Fibroblast of skin of right quadriceps (primary cell): ENCODE measurements at regions not wholly inside any gene's neighbourhood (a gene's known extent, or its start where the extent isn't known, plus 50 kb on each side); places are given as distances from the start of the nearest gene placed in this dataset.
"Not testable (repeated sequence)": the region's sequence is repeated elsewhere in the genome, so short reads cannot be mapped to it uniquely, and the experiment has no call there.

ENCODE experiments used
- DNase-seq: peaks from one replicate; pipeline ENCODE4 v3.0.0-alpha.2; 2013

DNA sequence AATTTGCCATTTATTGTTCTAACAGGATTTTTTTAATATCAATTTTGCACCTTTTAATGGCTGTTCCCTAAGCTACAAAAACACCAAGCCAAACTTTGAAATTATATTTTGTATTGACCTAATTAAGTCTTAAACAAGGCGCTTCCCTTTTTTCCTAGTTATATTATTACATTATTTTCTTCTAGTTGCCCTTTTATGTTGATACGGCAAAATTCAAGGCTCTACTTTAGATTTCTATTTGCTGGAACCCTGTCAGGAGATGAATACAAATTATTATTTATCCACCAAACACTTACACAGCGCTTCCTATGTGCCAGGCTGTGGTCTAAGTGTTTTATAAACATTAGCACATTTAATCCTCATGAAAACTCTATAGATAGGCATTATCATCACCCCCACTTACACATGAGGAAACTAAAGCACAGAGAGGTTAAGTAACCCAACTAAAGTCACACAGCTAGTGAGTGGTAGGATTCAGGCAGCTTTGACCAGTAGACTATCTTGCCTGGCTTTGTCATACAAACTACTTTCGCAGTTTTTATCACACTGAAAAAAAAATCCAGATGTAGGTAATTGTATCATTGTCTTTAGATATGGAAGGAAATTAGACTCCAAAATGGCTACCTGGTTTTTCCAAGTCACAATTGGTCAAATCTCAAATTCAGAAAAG is 456.5 kb downstream of the STK39 start:
- no peak for DNase-seq

DNA sequence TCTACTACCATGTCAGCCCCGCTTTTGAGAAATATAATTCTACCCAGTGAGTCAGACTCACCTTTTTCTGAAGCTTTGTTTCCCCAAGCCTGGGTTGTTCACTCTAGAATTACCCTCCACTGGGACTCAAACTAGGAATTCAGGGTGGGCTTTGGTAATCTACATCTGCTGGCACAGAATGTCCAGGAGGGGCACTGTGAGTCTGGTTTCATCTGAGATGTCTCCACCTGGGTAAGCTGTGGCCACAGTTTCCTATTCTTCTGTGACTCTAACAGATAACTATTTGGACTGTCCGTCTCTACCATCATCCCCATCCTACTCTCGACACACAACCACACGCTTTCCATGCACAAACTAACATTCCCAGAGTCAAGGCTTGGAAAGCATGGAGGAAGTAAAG is 457.2 kb downstream of the STK39 start:
- no peak for DNase-seq

DNA sequence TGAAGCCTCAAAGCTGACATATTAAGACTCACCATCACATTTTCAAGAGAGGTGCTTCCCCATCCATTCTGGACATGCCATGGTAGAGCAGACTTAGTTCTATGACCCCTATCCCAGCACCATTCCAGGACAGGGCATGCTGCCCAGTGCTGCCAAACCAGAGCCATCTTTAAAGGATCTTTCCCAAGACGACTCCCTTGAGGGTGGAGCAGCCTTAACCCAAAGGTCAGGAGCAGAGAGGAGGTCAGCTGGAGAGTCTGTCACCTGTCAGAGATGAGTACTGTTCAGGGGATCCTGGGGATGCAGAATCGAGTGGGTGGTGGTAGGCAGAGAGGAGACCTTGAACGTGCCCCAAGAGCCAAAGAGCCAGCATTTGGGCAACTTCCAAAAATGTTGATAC is 459.8 kb downstream of the STK39 start:
- DNase-seq, result no peak

DNA sequence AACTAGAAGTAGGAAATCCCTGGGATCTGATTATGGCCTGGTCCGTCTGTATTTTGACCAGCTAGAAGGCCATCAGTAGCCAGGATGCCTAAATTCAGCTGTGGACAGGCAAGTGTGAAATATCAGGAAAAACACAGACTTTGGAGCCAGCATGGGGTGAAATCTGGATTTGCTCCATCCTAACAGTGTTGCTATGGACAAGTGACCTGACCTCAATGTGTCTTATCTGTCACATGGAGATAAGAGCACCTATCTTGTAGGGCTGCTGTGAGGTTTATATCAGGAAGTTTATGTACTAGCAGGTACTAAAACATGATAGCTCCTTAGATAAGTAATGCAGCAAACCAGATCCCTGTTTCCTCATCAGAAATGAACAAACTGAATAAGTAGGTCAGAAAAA is 460.4 kb downstream of the STK39 start:
- no peak for DNase-seq

DNA sequence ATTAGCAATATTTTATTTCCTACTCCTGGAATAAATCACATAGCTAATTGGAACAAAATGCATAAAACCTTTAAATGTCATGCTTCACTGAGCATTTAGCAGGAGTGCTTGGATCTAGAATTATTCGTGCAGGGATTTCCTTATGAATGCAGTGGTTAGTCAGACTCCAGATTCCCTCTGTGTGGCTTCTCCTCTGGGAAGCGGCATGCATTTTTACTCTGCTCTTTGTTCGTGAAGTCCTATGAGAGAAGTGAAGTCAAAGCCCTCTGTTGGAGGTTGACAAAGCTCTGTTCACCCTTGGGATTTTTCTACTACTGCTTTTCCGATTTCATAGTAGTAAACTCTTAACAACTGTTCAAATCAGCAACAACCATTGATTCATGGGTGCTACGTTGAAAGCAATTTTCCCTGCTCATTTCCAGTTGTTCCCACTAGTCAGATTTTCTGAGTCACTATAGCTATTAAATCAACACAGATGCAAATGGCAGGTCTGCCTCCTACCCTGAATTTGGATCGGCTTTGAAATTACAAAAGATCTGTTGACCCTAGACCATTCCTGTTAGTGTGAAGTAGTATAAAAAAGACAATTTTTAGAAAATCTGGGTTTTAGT is 461.7 kb downstream of the STK39 start:
- no peak for DNase-seq

DNA sequence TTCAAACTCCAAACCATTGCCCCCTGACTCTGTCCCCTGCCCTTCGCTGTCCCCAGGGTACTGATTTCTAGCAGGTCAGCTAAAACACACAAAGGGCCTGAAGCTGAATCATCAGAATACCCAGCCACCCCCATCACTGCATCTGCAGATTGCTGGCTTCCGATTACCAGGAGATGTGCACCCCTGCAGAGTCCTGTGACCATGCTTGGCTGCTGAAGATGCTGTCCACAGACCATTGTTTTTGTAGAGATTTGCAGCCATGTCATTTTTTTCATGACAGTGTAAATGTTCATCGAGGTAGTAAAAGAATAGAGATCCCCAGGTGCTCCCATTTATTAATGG is 463.3 kb downstream of the STK39 start:
- no peak for DNase-seq

DNA sequence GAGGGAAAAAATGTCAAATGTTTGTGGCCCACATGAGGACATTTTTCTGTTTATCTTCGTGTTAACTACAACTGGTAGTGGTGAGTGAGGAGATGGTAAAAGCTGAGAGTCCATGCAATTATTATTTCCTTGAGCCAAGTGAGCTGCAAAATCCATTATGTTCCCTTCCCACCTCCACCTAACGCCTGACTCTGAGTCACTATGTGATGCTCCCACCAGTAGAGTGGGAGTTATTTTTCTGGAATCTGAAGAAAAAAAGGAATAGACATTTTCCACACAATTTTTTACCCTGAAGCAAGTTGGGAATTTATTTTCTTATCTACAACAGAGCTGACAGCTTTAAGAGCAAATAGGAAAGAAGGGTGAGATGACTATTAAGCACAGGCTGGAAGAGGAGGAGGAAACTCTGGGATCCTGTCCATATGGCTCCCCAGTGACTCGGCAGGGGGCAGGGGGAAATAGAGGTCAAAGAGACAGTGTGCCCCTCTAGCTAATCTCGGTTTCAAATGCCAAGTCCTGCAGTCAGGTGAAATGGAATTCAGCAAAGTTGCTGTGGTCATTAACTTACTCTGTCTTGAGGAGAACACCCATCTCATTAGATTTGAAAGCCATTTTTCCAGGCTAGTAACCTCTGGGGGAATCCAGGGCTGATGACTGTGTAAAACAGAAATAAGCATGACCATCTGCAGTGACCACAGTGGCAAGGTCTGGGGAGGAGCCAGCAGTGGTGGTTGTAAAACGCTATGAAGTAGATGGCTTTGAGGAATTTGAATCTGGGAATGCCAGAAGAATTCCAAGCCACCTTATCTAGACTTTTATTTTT is 463.9 kb downstream of the STK39 start:
- no peak for DNase-seq

DNA sequence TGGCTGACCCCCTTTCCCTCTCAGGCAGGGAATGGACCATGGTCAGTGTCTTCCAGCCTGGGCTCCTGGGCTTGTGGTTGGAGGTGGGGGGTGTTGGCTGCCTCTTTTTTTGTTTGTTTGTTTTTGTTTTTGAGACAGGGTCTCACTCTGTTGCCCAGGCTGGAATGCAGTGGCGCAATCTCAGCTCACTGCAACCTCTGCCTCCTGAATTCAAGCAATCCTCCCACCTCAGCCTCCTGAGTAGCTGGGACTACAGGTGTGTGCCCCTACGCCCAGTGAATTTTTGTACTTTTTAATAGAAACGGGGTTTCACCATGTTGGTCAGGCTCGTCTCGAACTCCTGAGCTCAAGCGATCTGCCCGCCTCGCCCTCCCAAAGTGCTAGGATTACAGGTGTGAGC is 465.8 kb downstream of the STK39 start:
- DNase-seq, result not testable (repeated sequence)

DNA sequence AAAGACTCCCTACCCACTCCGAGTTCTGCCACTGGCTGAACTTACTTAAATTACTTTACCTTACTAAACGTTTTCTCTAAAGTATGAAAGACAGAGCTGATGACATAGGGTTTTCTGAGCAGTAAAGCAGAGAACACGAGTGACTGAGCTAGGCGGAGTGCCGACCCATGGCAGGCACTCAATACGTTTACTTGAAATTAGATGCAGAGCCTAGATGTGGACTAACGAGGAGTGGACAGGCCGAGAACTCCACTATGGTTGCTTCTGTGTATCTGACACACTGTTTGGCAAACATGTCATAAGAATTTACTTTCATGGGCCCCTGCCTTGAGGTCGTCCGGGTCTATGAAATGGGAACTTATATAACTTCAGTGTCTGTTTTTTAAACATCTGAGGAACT is 471.0 kb downstream of the STK39 start:
- no peak for DNase-seq

DNA sequence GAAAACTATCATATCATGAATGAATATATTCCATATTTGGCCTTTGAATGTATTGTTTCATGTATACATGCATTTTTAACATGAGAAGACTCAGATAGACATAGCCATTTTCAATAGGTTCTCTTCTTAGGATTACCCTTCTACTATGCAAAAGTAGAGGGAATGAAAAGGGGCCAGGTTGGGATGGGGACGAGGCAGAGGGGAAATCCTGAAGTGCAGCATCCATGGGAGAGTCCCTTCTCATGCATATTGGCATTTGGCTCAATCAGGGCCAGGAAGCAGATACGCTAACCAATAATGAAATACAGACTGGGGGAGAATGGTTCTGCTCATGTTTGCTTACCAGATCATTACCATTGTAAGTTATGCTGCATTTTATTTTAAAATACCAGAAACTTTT is 475.8 kb downstream of the STK39 start:
- no peak for DNase-seq

DNA sequence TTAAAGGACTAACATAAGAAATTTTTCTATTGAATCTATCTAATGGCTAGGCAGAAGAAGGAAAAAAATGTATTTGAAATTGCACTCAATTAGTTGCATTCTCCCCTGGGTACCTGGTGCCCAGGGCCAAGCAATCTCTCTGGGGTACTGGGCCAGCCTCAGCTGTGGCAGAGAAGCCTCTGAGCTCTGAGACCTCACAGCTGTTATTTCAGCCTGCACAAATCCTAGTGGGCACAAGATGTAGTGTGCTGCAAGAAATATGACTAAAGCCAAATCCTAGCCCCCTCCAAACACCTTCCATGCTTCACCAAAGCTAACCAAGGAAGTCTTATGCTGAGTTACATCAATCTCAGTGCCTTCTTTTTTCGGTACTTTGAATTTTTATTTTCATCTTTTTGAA is 478.4 kb downstream of the STK39 start:
- no peak for DNase-seq

DNA sequence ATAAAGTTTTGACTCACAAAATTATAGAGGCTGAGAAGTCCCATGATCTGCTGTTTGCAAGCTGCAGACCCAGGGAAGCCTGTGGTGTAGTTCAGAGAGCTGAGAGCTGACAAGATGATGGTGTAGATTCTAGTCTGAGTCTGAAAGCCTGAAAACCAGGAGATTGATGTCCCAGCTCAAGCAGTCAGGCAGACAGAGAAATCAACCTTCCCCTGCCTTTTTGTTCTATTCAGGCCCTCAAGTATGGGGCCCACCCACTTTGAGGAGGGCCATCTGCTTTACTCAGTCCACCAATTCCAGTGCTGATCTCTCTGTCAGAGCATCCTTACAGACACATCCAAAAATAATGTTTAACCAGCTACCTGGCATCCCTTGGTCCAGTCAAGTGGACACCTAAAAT is 479.6 kb downstream of the STK39 start:
- DNase-seq, result no peak

DNA sequence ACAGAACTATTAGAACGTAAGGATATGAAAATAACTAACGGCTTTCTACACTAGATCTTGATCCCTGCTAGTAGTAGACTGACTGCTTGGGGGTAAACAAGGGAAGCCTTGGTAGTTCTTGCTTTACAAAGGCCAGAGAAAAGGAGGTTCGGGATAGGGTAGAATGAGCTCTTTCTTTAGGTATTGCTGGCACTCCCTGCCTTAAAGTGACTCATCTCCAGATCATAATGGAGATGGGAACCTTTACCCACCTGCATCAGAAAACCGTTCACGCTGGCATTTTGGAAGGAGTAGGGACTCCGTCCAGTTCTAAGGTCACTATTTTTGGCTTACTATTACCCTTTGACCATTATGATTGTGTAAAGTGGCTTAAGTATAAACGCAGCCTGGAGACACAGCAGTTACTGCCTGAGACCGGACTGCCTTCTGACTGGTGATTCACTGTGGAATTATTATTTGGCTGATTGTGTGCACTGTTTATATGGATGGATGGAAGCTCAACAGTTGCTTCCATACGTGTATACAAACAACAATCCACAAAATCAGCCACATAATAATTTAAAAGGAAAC is 482.5 kb downstream of the STK39 start:
- DNase-seq, result no peak

DNA sequence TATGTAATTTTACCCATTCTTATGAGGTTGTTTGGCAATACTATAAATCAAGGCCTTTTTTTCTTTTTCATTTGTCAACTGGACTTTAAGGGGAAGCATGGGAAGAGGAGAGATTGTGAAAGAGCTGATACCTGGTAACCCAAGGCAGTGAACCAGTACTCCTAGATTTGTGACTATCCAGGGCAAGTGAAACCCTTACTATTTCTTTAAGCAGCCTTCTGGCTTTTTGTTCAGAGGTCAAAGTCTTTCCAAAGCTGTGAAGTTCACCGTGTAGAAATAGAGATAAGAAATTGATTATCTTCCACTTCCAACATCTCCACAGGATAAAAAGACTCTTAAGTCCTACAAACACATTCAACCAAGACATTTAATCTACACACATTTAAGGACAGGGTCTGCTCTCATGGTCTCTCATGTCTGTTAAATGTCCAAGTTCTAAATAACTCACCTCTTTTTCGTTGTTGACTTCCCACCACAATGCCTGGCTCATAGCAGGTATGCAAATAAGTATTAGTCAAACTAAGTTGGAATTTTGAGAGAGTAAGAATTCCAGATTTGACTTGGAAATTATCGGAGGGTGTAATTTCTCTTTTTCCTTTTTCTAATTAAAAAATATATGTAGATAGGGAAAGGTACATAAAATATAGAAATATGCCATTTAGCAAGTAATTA is 485.8 kb downstream of the STK39 start:
- DNase-seq, result no peak

DNA sequence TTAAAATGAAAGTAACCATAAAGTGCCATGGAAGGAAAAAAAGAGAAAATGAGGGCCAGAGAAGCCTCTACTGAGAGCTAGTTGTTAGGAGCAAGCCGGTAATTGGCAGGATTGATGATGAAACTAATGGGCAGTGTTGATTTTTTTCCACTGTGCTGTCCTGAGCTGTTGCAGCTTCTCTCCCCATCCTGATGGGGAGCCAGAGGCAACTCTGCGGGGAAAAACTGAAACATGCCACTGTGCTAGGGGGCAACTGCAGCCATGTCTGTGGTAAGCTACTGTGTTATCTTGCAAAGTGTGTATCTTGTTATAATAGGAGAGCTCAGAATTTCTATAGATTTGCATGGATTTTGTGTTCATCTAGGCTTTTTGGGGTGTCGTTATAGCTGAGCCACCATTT is 487.9 kb downstream of the STK39 start:
- no peak for DNase-seq

DNA sequence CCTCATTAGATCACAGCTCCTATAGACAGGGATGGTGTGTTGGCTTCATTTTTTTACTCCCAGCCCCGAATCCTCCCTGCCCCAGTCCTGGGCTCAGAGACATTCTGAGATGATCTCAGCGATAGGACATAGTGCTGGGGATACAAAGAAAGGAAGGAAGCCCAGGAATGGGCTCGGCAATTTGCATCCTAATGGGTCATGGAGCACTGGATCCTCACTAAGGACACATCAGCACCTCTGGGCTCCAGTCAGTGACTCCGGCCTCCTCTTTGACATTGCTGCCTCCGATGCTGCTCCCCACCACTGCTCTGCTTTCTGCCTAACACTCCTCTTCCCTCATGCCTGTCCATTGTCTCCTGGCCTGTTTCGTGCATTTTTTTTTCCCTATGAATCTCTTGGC is 489.1 kb downstream of the STK39 start:
- DNase-seq, result no peak

DNA sequence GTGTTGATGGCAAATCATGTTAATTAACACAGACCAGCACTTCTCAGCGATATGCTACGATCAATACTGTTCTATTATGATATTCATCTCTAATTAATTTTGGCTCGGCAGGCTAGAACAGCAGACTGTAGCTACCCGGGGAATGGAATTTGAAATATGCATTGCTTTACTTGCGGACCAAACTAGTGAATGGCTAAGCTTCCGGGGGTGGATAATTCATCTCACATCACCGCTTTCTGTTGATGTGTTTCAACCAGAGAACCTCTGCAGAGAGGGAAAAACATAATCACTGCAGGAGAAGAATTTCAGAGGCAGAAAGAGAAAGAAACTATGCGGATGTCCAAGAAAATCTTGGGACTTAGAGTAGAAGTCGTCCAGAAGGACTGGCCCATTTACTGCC is 490.9 kb downstream of the STK39 start:
- peak; percentile 2 for DNase-seq

DNA sequence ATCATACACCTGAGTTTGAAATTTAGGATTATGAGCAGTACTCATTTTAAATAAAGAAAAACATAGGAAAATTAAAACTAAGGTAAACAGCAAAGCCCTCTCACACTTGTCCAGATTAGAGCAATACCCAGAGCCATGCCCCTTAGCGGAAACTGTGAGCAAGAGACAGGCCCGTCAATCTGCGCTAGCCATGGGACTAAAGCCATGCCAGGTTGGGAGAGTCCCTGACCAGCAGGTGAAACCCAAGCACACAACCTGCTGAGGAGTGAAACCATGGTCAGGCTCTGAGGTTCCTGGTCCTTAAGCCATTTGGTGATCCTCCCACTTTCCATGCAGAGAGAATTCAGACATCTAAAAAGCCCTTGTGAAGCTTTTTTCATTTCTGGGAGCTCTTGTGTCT is 494.3 kb downstream of the STK39 start:
- DNase-seq, result no peak

DNA sequence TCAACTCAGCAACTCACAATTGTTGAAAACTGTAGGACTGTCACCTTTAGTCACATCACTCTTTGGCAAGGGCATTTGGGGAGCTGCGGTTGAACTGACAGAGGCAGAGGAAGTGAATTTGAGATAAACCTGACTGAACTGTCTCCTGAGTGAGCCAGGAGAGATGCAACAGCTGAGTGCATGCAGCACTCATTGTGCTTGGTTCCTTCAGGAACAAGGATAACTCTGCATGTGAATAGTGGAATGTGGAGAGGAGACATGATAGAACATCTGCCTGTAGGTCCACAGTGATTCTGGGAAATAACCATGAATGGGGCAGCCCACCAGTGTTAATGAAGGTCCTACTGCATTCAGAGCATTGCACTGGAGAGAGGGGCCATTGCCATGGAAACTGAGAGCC is 494.7 kb downstream of the STK39 start:
- no peak for DNase-seq

DNA sequence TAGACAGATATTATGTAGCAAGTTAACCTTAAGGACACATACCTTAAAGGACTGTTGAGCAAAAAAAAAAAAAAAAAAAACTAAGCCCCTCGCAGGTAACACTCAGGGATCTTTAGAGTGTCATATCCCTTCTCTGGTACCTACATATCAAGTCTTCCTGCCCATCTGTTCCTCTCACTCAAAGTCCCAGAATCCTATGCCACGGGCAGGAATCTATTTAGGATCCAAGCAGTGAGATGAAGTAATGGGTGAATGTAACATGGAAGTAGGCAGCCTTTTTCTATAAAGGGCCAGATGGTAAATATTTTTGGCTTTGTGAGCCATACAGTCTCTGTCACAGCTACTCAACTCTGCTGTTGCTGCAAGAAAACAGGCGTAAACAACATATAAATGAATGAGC is 496.7 kb downstream of the STK39 start:
- no peak for DNase-seq

DNA sequence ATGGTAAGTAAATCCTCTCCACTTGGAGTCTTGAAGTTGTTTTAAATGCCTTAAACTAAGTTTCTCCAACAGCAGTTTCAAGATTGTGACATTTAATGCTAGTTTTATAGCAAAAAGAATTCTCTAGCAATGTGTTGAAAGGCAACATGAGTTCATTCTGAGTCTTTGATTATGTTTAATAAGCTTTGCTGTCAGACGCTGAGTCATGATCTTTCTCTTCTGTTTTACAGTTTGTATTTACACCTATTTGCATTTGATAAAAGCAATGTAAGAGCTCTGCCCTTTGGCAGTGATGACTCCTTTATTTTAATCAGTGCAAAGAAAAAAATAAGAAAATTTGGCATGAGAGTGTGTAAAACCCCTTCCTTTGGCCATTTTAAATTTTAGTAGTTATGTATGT is 497.7 kb downstream of the STK39 start:
- DNase-seq, result no peak

DNA sequence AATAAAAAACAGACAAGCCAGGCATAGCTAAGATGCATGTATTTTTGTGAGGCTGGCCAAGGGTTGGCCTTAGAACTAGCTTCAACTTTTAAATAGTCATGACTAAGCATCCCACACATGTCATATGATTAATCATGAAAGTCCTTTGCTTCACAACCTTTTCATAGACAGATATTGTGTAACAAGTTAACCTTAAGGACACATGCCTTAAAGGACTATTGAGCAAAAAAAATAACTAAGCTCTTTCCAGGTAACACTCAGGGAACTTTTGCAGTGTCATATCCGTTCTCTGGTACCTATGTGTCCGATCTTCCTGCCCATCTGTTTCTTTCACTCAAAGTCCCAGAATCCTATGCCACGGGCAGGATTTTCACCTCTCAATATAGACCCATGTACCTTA is 498.4 kb downstream of the STK39 start:
- DNase-seq, result no peak

DNA sequence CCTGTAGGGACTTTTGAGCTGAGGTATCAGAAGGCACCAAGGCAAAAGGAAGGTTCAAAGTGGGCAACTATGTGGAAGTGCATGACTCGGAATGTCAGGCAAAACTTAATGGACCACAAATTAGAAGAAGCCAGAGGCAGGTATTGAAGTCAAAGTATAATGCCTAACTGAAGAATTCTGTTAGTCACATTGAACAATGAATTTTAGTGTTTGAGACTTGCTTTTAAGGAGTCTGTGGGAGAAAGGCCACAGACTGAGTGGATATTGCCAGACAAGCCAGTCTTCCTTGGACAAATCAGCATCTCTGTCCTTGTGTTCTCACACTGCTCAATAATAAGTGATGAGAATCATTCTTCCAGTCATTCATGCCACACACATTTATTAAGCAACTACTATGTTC is 498.9 kb downstream of the STK39 start:
- no peak for DNase-seq

DNA sequence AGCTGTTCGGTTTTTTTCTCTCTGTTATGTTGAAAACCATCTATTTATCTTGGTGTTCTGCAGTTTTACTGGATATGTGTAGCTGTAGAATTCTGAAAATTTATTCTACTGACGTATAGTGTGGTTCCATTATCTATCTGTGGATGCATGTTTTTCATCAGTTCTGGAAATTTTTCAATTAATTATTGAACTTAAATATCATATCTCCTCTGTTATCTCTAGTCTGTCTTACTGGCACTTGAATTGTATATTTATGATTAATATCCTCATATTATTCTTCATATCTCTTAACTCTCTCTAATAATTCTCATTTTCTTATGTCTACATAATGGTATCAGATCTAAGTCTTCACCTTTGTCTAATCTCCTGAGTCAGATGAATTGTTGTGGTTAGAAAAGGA is 501.7 kb downstream of the STK39 start:
- no peak for DNase-seq
